ENCODE measurements at regions not wholly inside any gene's neighbourhood (a gene's known extent, or its start where the extent isn't known, plus 50 kb on each side); places are given as distances from the start of the nearest gene placed in this dataset.

GRCh38 chr4:24060932-24061331 is 171.1 kb upstream of the PPARGC1A start:
- TF ChIP-seq CTCF (IDR thresholded peaks at IDR 0.05; ENCODE audit: low read depth, low read length, missing input control) (no peak), SP1 (IDR thresholded peaks at IDR 0.05) (no peak), TAF1 (conservative IDR thresholded peaks at IDR 0.05) (no peak), ZBTB33 (IDR thresholded peaks at IDR 0.05) (no peak), RXRA (IDR thresholded peaks at IDR 0.05) (no peak), MAX (IDR thresholded peaks at IDR 0.05) (no peak), JUND (IDR thresholded peaks at IDR 0.05) (no peak), GABPA (IDR thresholded peaks at IDR 0.05 in 1 of 2, conservative IDR thresholded peaks at IDR 0.05 in 1 of 2) (no peak), EGR1 (IDR thresholded peaks at IDR 0.05; ENCODE audit: low read depth in 2 of 2) (no peak), YY1 (IDR thresholded peaks at IDR 0.05) (no peak), REST (IDR thresholded peaks at IDR 0.05) (no peak), RAD21 (IDR thresholded peaks at IDR 0.05) (no peak)
